KMS-11 (cell line): ENCODE measurements at regions not wholly inside any gene's neighbourhood (a gene's known extent, or its start where the extent isn't known, plus 50 kb on each side); places are given as distances from the start of the nearest gene placed in this dataset.
"Not testable (repeated sequence)": the region's sequence is repeated elsewhere in the genome, so short reads cannot be mapped to it uniquely, and the experiment has no call there.

Experiments used
- H2AFZ ChIP-seq: fragments of 200-600 bp; sonication (generic); 2 replicates; pipeline ENCODE4 v1.6.1; 2016; ENCODE audit warnings: antibody characterized with exemption, mixed run types, low read depth
- H3K27ac ChIP-seq: fragments of 200-600 bp; sonication (generic); 2 replicates; pipeline ENCODE4 v1.6.1; 2016; ENCODE audit warnings: mild to moderate bottlenecking, mixed run types
- H3K27me3 ChIP-seq: fragments of 200-600 bp; sonication (generic); 2 replicates; pipeline ENCODE4 v1.6.1; 2017; ENCODE audit warnings: mild to moderate bottlenecking, low read depth, mixed run types, moderate library complexity; ENCODE audit not compliant: insufficient read depth
- H3K36me3 ChIP-seq: fragments of 200-600 bp; sonication (generic); 2 replicates; pipeline ENCODE4 v1.6.1; 2017; ENCODE audit warnings: mild to moderate bottlenecking, mixed run types; ENCODE audit not compliant: insufficient read depth
- H3K4me1 ChIP-seq: fragments of 200-600 bp; sonication (generic); 2 replicates; pipeline ENCODE4 v1.6.1; 2016; ENCODE audit warnings: mild to moderate bottlenecking, low read depth, mixed run types; ENCODE audit not compliant: poor library complexity, severe bottlenecking
- H3K4me2 ChIP-seq: fragments of 200-600 bp; sonication (generic); 2 replicates; pipeline ENCODE4 v1.7.0; 2016; ENCODE audit warnings: mild to moderate bottlenecking, mixed run types
- H3K4me3 ChIP-seq: fragments of 200-600 bp; sonication (generic); IDR thresholded peaks from 2 replicates; pipeline ENCODE4 v1.6.1; 2017; ENCODE audit warnings: low read depth, low read length, mixed read lengths; ENCODE audit not compliant: insufficient read depth
- H3K79me2 ChIP-seq: fragments of 200-600 bp; sonication (generic); 2 replicates; pipeline ENCODE4 v1.6.1; 2016; ENCODE audit warnings: low read depth, mixed run types; ENCODE audit not compliant: insufficient read depth
- H3K9ac ChIP-seq: fragments of 200-600 bp; sonication (generic); 2 replicates; pipeline ENCODE4 v1.6.1; 2016; ENCODE audit warnings: mild to moderate bottlenecking, mixed run types
- H4K20me1 ChIP-seq: fragments of 200-600 bp; sonication (generic); 2 replicates; pipeline ENCODE4 v1.6.1; 2016; ENCODE audit warnings: mild to moderate bottlenecking, mixed run types; ENCODE audit not compliant: insufficient read depth
- TF ChIP-seq, protein P1 (sequence below): fragments of 200-600 bp; sonication (generic); conservative IDR thresholded peaks from 2 replicates; pipeline ENCODE4 v1.6.1; 2017; ENCODE audit warnings: low read depth, mild to moderate bottlenecking, antibody characterized with exemption, low read length, moderate library complexity, mixed read lengths

- H3K36me3 ChIP-seq = no peaks in the 10 kb centered on the region
- no peak overlapping the region for H3K4me3 ChIP-seq
- H3K9ac ChIP-seq = no peak overlapping the region
- H4K20me1 ChIP-seq = no peaks in the 10 kb centered on the region
- no peaks in the 10 kb centered on the region for H3K4me1 ChIP-seq
- H3K79me2 ChIP-seq = no peaks in the 10 kb centered on the region
- H3K27me3 ChIP-seq = no peaks in the 10 kb centered on the region
- H2AFZ ChIP-seq = no peak overlapping the region
- no peak overlapping the region for H3K27ac ChIP-seq
- H3K4me2 ChIP-seq = no peak overlapping the region
- TF ChIP-seq, protein P1, sequence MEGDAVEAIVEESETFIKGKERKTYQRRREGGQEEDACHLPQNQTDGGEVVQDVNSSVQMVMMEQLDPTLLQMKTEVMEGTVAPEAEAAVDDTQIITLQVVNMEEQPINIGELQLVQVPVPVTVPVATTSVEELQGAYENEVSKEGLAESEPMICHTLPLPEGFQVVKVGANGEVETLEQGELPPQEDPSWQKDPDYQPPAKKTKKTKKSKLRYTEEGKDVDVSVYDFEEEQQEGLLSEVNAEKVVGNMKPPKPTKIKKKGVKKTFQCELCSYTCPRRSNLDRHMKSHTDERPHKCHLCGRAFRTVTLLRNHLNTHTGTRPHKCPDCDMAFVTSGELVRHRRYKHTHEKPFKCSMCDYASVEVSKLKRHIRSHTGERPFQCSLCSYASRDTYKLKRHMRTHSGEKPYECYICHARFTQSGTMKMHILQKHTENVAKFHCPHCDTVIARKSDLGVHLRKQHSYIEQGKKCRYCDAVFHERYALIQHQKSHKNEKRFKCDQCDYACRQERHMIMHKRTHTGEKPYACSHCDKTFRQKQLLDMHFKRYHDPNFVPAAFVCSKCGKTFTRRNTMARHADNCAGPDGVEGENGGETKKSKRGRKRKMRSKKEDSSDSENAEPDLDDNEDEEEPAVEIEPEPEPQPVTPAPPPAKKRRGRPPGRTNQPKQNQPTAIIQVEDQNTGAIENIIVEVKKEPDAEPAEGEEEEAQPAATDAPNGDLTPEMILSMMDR = no peak
Measured at GRCh38 chr20:7799862-7800261, 140.4 kb downstream of the HAO1 start.

DNA sequence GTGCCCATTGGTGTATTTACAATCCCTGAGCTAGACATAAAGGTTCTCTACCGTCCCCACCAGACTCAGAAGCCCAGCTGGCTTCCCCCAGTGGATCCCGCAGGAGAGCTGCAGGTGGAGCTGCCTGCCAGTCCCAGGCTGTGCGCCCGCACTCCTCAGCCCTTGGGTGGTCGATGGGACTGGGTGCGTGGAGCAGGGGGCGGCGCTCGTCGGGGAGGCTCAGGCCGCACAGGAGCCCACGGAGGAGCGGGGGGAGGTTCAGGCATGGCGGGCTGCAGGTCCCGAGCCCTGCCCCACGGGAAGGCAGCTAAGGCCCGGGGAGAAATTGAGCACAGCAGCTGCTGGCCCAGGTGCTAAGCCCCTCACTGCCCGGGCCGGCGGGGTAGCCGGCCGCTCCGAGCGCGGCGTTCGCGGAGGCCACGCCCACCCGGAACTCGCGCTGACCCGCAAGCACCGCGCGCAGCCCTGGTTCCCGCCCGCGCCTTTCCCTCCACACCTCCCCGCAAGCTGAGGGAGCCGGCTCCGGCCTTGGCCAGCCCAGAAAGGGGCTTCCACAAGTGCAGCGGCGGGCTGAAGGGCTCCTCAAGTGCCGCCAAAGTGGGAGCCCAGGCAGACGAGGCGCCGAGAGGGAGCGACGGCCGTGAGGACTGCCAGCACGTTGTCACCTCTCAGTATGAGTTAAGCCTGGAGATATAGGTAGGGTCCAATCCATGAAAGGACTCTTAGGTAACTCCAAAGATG, 136.7 kb downstream of the HAO1 start:
- not testable (repeated sequence) for H3K4me3 ChIP-seq, H2AFZ ChIP-seq, H3K79me2 ChIP-seq, H3K9ac ChIP-seq, H3K36me3 ChIP-seq, H3K4me1 ChIP-seq, H4K20me1 ChIP-seq, H3K27ac ChIP-seq, H3K27me3 ChIP-seq, H3K4me2 ChIP-seq

DNA sequence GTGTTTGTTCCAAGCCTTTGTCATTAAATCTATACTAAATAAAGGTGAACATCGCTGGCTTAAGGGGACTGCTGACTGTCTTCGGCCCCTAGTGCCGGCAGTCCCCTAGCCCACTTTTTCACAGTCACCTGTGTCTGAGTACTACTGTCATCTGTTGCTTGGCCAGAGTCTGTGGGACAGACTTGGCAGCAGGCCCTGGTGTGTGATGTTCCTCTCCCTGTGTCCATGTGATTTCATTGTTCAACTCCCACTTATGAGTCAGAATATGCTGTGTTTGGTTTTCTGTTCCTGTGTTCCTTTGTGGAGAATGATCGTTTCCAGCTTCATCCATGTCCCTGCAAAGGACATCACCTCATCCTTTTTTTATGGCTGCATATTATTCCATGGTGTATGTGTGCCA, 133.4 kb downstream of the HAO1 start:
- H3K27ac ChIP-seq = no peak overlapping the region
- no peak overlapping the region for H3K9ac ChIP-seq
- no peaks in the 10 kb centered on the region for H3K27me3 ChIP-seq
- H3K36me3 ChIP-seq = no peaks in the 10 kb centered on the region
- no peak overlapping the region for H2AFZ ChIP-seq
- H3K4me1 ChIP-seq = no peaks in the 10 kb centered on the region
- no peak overlapping the region for H3K4me3 ChIP-seq
- no peaks in the 10 kb centered on the region for H3K79me2 ChIP-seq
- no peak overlapping the region for H3K4me2 ChIP-seq
- no peaks in the 10 kb centered on the region for H4K20me1 ChIP-seq
- TF ChIP-seq, protein P1 = no peak

- Histone ChIP-seq H3K27ac (no peak overlapping the region), H3K4me1 (no peaks in the 10 kb centered on the region), H3K4me3 (no peak overlapping the region), H4K20me1 (no peaks in the 10 kb centered on the region), H3K36me3 (no peaks in the 10 kb centered on the region), H3K4me2 (no peak overlapping the region), H3K27me3 (no peaks in the 10 kb centered on the region), H2AFZ (no peak overlapping the region), H3K9ac (no peak overlapping the region), H3K79me2 (no peaks in the 10 kb centered on the region)
- TF ChIP-seq, protein P1 = no peak
Measured at GRCh38 chr20:7817286-7817685, 123.0 kb downstream of the HAO1 start.

DNA sequence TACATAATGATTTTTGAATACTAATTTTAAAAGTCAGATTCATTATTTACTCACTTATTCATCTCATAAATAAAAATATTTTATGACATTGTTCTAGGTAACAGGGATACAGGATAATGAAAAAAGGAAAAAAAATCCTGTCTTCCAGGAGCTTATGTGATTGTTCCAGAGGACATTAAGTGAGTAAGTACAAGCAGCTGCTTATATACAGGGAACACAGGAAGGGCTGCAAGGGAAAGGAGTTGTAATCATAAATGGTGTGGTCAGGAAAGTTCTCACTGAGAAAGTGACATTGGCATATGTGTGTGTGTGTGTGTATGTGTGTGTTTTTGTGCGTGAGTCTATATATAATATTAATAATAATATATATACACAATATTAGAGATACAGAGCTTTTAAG, 121.8 kb downstream of the HAO1 start:
- Histone ChIP-seq H4K20me1 (no peaks in the 10 kb centered on the region), H3K79me2 (no peaks in the 10 kb centered on the region), H3K9ac (no peak overlapping the region), H3K36me3 (no peaks in the 10 kb centered on the region), H3K4me3 (no peak overlapping the region), H3K27ac (no peak overlapping the region), H3K4me1 (no peaks in the 10 kb centered on the region), H3K4me2 (no peak overlapping the region), H3K27me3 (no peaks in the 10 kb centered on the region), H2AFZ (no peak overlapping the region)
- TF ChIP-seq, protein P1 = no peak
